NCI-H2196 treated with DMSO at 0.1 percent for 48 hours (cell line): ENCODE measurements at regions not wholly inside any gene's neighbourhood (a gene's known extent, or its start where the extent isn't known, plus 50 kb on each side); places are given as distances from the start of the nearest gene placed in this dataset.
"Not testable (repeated sequence)": the region's sequence is repeated elsewhere in the genome, so short reads cannot be mapped to it uniquely, and the experiment has no call there.

Experiments
- DNase-seq: peaks from one replicate; lab custom pipeline; 2025; ENCODE audit not compliant: unreplicated experiment; lab: John Stamatoyannopoulos, UW

DNA sequence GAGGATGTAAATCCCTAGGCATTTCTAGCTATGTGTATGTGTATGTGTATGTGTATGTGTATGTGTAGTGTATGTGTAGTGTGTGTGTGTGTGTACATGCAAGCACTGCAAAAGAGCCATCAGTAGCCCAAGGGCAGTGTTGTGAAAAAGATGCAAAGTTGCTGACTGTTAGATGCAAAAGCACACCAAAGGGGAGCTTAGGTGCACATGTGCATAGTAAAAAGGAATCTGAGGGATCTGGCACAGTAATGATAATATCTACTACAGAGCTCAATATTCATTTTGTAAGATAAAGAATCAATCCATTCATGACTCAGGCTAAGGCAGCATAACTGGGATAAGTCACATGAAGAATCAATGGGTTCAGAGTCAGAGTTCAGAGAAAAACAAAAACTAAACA lies 80.2 kb downstream of the TMEM47 start:
- DNase-seq = no peak

DNA sequence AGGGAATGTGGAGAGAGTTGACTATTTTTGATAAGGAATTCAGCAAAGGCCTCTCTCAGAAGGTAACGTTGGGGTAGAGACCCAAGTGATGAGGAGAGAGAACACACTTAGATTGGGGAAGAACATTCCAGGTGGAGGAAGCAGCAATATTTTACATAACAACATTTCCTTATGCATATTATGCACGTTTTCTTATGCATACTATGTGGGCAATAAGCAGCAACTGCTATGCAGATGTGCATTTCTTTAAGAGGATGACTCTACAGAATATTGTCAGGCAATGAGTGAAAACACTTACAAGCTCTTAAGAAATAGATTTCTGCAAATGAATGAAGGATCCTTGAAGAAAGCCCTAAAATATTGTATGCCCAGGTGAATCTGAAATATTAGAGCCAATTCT lies 91.1 kb downstream of the TMEM47 start:
- DNase-seq = no peak

- no peak for DNase-seq
These were observed 93.3 kb downstream of the TMEM47 start for GRCh38 chrX:34563804-34564203.

GRCh38 chrX:34563061-34563460 lies 94.0 kb downstream of the TMEM47 start:
- no peak for DNase-seq

- DNase-seq = no peak
These were observed 95.1 kb downstream of the TMEM47 start for GRCh38 chrX:34562006-34562405.

- no peak for DNase-seq
These were observed 96.9 kb downstream of the TMEM47 start for GRCh38 chrX:34560180-34560579.

- no peak for DNase-seq
These were observed 97.8 kb downstream of the TMEM47 start for GRCh38 chrX:34559325-34559724.

DNA sequence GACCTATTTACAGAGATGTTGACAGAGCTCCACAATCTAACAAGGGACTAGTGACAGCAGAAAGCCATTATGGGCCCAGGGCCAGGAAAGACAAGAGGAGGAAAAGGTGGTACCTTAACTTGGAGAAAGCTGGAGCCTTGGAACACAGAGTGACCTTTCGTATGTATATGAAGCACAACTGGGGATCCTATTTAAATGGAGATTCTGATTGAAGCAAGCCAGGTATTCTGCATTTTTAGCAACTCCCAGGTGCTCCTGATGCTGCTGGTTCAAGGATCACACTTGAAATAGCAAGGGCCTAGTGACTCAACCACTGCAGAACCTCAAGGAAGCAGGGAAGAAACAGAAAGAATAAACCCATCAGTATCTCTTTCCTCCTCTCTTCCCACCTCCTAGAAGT lies 99.4 kb downstream of the TMEM47 start:
- DNase-seq = no peak

GRCh38 chrX:34555481-34555880 lies 101.6 kb downstream of the TMEM47 start:
- DNase-seq = no peak

DNA sequence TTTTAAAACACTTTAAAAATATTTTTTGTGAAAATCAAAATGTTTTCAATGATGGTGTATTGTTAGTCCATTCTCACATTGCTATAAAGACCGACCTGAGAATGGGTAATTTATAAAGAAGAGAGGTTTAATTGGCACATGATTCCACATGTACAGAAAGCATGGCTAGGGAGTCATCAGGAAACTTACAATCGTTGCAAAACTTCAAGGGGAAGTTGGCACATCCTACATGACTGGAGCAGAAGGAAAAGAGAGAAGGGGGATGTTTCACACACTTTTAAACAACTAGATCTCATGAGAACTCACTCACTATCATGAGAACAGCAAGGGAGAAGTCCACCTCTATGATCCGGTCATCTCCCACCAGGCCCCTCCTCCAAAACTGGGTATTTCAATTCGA lies 110.7 kb downstream of the TMEM47 start:
- no peak for DNase-seq

DNA sequence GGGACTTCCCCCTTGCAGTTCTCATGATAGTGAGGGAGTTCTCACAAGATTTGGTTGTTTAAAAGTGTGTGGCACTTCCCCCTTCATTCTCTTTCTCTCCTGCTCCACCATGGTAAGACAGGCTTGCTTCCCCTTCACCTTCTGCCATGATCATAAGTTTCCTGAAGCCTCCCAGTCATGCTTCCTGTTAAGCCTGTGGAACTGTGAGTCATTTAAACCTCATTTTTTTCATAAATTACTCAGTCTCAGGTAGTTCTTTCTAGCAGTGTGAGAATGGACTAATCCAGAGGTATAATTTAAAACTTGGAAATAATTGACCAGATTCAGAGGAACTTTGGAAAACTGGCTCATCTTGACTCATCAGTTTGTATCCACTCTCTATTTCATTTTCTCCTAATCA lies 129.0 kb downstream of the TMEM47 start:
- DNase-seq = no peak

DNA sequence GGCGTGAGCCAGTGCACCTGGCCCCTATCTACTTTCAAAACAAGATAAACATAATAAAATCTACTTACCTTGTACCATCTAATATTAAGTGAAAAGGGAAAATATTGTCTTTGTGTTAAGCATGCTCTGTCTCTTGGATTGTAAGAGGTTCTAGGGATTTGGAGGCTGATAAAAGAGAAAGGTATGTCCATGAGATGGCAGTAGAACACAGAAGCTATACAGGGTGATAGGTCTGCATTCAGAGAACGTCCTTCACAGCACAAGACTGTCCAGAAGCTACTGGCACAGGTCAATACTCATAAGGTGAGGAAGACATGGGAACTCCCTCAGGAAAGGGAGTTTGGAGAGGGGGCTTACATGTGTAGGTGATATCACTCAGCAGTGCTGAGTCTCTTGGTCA lies 135.5 kb downstream of the TMEM47 start:
- DNase-seq = no peak

DNA sequence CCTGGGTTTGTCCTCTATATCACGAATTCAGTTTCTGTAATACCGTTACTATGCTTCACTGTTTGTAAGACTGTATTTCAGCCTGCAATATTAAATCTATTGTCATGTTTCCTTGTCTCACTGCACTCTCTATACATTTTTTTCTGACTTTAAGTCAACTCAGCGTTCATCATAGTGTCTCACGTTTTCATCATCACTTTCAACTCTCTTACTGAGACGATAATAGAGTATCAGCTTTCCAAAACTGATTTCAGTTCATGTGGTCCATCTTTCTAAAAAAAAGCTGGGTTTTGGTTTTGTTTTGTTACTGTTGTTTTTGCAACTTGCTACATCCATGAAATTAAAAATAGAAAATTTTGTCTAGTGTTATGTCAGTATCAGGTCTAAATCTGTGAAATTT lies 147.7 kb downstream of the TMEM47 start:
- DNase-seq = no peak

DNA sequence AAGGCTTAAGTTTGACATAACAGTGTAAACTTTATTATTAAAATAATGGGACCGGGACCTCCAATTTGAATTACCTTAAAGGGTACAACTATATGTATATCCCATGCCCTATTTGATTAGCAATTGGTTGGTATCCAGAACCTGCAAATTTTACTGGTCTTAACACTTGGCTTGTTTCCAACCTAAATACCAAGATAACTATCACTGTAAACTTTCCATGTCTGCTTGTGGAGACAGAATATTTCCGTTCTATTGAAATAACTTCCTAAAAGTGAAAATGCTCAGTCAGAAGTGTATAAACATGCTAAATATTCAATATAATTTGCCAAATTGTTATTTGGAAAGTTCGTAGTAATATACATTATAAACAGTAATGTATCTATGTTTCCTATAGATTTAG lies 154.0 kb downstream of the TMEM47 start:
- no peak for DNase-seq

DNA sequence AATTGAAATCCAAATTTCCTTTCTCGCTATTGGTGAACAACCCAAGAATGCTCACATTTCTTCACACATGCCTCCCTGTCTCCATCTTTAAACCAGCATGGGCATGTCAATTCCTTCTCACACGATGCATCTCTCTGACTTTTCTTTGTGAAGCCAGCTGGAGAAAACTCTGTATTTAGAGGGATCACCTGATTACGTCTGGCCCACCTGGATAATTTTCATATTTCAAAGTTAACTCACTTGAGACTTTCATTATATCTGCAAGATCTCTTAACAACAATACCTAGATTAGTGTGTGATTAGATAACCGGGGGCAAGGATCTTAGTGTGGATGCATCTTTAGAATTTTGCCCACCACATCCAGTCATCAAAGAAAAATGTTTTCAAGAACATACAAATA lies 164.0 kb downstream of the TMEM47 start:
- no peak for DNase-seq

- DNase-seq = no peak
These were observed 166.0 kb downstream of the TMEM47 start for GRCh38 chrX:34491126-34491525.

DNA sequence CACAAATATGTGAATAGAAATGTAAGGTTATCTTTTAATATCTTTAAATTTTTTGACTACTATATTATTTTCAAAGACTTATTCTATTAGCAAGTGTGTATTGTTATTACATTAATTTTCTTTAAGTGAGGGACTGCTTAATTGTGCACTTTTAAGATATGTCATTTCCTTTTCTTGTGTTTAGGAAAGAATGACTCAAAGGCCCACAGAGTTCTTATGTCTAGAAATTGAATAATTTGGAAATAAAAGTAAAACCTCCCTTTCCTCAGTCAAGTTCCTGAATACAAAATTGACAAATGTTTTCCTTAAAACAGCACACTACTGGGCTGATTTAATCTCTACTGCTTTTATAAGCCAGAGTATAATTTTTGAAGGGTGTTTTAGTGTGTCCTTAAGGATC lies 169.7 kb downstream of the TMEM47 start:
- DNase-seq = no peak

DNA sequence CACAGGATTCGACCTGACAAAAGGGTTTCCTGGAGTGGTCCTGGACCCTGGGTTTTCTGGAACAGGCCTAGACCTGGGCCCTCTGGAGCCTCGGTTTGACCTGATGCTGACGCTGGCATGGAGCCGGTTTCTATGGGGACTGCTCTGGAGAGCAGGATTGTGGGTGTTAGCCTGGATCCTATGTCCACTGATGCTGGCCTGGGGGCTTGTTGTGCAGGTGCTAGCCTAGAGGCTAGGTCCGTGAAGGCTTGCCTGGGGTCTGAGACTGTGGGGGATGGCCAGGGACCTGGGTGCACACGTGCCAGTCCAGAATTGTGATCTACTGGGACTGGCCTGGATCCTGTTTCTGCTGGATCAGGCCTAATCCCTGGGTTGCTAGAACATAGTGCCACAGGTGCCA lies 173.1 kb downstream of the TMEM47 start:
- DNase-seq = no peak

- no peak for DNase-seq
These were observed 186.6 kb downstream of the TMEM47 start for GRCh38 chrX:34470507-34470906.

- no peak for DNase-seq
These were observed 189.6 kb downstream of the TMEM47 start for GRCh38 chrX:34467437-34467836.

- DNase-seq = not testable (repeated sequence)
These were observed 193.9 kb downstream of the TMEM47 start for GRCh38 chrX:34463220-34463619.

DNA sequence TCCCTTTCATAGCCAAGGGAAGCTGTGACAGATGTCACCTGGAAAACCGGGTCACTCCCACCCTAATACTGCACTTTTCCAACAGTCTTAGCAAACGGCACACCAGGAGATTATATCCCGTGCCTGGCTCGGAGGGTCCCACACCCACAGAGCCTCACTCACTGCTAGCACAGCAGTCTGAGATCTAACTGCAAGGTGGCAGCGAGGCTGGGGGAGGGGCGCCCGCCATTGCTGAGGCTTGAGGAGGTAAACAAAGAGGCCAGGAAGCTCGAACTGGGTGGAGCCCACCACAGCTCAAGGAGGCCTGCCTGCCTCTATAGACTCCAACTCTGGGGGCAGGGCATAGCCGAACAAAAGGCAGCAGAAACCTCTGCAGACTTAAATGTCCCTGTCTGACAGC lies 199.2 kb downstream of the TMEM47 start:
- not testable (repeated sequence) for DNase-seq

GRCh38 chrX:34437586-34437985 lies 219.5 kb downstream of the TMEM47 start:
- DNase-seq = no peak

GRCh38 chrX:34426334-34426733 lies 230.8 kb downstream of the TMEM47 start:
- no peak for DNase-seq
